Ishikawa (cell line): ENCODE measurements at regions not wholly inside any gene's neighbourhood (a gene's known extent, or its start where the extent isn't known, plus 50 kb on each side); places are given as distances from the start of the nearest gene placed in this dataset.

ENCODE experiments used
- CEBPB ChIP-seq: IDR thresholded peaks from 2 replicates; pipeline ENCODE4 v1.6.1; 2012
- CREB1 ChIP-seq: IDR thresholded peaks from 2 replicates; pipeline ENCODE4 v1.6.1; 2012; ENCODE audit warnings: low read depth
- EGR1 ChIP-seq: IDR thresholded peaks from 2 replicates; pipeline ENCODE4 v1.6.1; 2012
- EP300 ChIP-seq: IDR thresholded peaks from 2 replicates; pipeline ENCODE4 v1.6.1; 2012; ENCODE audit warnings: borderline replicate concordance
- FOXM1 ChIP-seq: IDR thresholded peaks from 2 replicates; pipeline ENCODE4 v1.6.1; 2012; ENCODE audit warnings: low read depth, borderline replicate concordance
- NFIC ChIP-seq: IDR thresholded peaks from 2 replicates; pipeline ENCODE4 v1.6.1; 2012
- RAD21 ChIP-seq: IDR thresholded peaks from 2 replicates; pipeline ENCODE4 v1.6.1; 2012; ENCODE audit warnings: low read depth
- TAF1 ChIP-seq: IDR thresholded peaks from 2 replicates; pipeline ENCODE4 v1.6.1; 2012; ENCODE audit warnings: low read depth, mild to moderate bottlenecking
- TCF12 ChIP-seq: IDR thresholded peaks from 2 replicates; pipeline ENCODE4 v1.6.1; 2012; ENCODE audit warnings: low read depth
- TEAD4 ChIP-seq: IDR thresholded peaks from 2 replicates; pipeline ENCODE4 v1.6.1; 2012
- YY1 ChIP-seq: IDR thresholded peaks from 2 replicates; pipeline ENCODE4 v1.6.1; 2012; ENCODE audit warnings: low read depth
- ZBTB7A ChIP-seq: IDR thresholded peaks from 2 replicates; pipeline ENCODE4 v1.6.1; 2012; ENCODE audit warnings: low read depth
- TF ChIP-seq, protein P1 (sequence below): IDR thresholded peaks from 2 replicates; pipeline ENCODE4 v1.6.1; 2012
- TF ChIP-seq, protein P2 (sequence below): IDR thresholded peaks from 2 replicates; pipeline ENCODE4 v1.6.1; 2012; ENCODE audit warnings: low read depth, mild to moderate bottlenecking
- TF ChIP-seq, protein P3 (sequence below): IDR thresholded peaks from 2 replicates; pipeline ENCODE4 v1.6.1; 2012

DNA sequence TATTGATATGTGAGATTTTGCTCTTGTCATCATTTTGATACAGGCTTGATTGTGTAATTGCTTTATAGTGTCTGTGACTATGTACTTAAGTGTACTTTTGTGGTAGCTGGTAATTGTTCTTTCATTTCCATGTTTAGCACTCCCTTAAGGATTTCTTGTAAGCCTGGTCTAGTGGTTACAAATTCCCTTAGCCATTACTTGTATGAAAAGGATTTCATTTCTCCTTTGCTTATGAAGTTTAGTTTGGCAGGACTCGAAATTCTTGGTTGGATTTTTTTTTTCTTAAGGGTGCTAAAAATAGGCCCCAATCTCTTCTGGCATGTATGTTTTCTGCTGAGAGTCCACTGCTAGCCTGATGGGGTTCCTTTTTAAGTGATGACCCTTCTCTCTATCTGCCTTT lies 346.8 kb downstream of the JRKL start:
- TF ChIP-seq EGR1 = no peak
- no peak for TF ChIP-seq CEBPB
- TF ChIP-seq, protein P1, sequence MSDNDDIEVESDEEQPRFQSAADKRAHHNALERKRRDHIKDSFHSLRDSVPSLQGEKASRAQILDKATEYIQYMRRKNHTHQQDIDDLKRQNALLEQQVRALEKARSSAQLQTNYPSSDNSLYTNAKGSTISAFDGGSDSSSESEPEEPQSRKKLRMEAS = no peak
- TF ChIP-seq TAF1 = no peak
- no peak for TF ChIP-seq FOXM1
- TF ChIP-seq, protein P2, sequence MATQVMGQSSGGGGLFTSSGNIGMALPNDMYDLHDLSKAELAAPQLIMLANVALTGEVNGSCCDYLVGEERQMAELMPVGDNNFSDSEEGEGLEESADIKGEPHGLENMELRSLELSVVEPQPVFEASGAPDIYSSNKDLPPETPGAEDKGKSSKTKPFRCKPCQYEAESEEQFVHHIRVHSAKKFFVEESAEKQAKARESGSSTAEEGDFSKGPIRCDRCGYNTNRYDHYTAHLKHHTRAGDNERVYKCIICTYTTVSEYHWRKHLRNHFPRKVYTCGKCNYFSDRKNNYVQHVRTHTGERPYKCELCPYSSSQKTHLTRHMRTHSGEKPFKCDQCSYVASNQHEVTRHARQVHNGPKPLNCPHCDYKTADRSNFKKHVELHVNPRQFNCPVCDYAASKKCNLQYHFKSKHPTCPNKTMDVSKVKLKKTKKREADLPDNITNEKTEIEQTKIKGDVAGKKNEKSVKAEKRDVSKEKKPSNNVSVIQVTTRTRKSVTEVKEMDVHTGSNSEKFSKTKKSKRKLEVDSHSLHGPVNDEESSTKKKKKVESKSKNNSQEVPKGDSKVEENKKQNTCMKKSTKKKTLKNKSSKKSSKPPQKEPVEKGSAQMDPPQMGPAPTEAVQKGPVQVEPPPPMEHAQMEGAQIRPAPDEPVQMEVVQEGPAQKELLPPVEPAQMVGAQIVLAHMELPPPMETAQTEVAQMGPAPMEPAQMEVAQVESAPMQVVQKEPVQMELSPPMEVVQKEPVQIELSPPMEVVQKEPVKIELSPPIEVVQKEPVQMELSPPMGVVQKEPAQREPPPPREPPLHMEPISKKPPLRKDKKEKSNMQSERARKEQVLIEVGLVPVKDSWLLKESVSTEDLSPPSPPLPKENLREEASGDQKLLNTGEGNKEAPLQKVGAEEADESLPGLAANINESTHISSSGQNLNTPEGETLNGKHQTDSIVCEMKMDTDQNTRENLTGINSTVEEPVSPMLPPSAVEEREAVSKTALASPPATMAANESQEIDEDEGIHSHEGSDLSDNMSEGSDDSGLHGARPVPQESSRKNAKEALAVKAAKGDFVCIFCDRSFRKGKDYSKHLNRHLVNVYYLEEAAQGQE = no peak
- TF ChIP-seq YY1 = no peak
- no peak for TF ChIP-seq CREB1
- no peak for TF ChIP-seq EP300
- no peak for TF ChIP-seq ZBTB7A
- TF ChIP-seq, protein P3, sequence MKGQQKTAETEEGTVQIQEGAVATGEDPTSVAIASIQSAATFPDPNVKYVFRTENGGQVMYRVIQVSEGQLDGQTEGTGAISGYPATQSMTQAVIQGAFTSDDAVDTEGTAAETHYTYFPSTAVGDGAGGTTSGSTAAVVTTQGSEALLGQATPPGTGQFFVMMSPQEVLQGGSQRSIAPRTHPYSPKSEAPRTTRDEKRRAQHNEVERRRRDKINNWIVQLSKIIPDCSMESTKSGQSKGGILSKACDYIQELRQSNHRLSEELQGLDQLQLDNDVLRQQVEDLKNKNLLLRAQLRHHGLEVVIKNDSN = no peak
- TF ChIP-seq TEAD4 = no peak
- no peak for TF ChIP-seq NFIC
- no peak for TF ChIP-seq RAD21
- TF ChIP-seq TCF12 = no peak

DNA sequence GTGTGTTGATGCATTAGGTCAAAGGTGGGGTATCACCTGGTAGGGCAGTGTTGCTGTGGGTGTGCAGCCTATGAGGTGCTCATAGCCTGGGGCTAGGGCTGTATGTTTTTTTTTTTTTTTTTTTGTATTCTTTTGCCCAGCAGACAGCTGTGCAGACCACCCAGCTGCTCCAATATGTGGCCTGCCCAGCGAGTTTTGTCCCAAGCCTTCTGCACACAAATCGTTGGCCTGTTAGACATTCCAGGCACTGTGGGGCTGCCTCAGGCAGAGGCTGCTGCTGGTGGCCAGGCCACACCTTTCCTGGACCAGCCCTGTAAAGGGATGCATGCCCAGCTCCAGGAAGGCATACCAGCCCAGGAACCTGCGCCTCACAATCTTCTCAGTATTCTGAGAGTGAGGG lies 348.5 kb downstream of the JRKL start:
- TF ChIP-seq, protein P2 = no peak
- TF ChIP-seq EP300 = no peak
- TF ChIP-seq NFIC = no peak
- no peak for TF ChIP-seq ZBTB7A

DNA sequence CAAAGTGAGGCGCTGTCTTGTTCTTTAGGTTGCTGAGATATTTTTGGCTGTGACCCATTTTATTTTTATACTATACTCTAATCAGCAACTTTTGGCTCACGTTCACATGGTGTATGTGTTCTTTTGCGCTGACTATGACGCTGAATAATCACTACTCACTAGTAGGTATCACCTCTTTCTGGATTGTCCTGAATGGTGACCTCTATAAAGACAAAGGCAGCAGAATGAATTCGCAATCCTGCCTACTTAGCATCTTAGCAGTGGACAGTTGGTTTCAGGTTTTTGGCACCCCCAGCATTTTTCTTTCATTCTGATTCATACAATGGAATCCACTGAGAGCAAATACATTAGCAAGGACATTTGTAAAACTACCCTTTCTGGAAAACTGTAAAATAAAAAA lies 351.3 kb downstream of the JRKL start:
- TF ChIP-seq TCF12 (no peak), YY1 (no peak), RAD21 (no peak), CEBPB (no peak), FOXM1 (no peak), TAF1 (no peak), EGR1 (no peak), CREB1 (no peak), NFIC (no peak), ZBTB7A (no peak), EP300 (no peak), TEAD4 (no peak)
- TF ChIP-seq, protein P3 = no peak
- TF ChIP-seq, protein P2 = no peak
- TF ChIP-seq, protein P1 = no peak

DNA sequence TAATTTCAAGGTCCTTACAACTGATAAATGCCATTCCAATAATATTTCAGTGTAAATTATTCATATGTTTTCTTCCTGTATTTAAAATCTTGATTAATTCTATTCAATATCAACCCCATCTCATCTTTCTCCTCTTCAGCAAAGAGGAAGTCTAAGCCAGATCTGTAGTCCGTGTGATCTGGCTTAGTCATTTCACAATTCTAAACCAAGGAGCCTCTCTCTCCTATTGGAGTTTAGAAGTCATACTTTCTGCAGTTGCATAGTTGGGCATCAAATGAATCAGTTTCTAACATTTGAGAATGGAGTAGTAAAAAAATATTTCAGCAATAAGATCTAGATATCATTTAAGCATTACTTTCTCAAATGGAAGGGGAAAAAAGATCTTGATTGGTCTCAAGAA lies 354.9 kb downstream of the JRKL start:
- TF ChIP-seq, protein P2 = no peak
- no peak for TF ChIP-seq CEBPB
- no peak for TF ChIP-seq NFIC
- no peak for TF ChIP-seq YY1
- no peak for TF ChIP-seq RAD21
- TF ChIP-seq, protein P3 = no peak
